Prostate gland (tissue), 2 donors: ENCODE measurements at regions not wholly inside any gene's neighbourhood (a gene's known extent, or its start where the extent isn't known, plus 50 kb on each side); places are given as distances from the start of the nearest gene placed in this dataset.

Source experiments
- DNase-seq: peaks from one replicate; pipeline ENCODE4 v3.0.0-alpha.2; 2019; ENCODE audit warnings: low spot score
- H3K27ac ChIP-seq, 2 donors: fragments of 200-600 bp; sonication (generic); 2 replicates each; pipeline ENCODE4 v1.5.1; 2017 to 2019
- H3K27me3 ChIP-seq: fragments of 200-600 bp; sonication (generic); replicated peaks from 2 replicates; pipeline ENCODE4 v1.5.1; 2019; ENCODE audit not compliant: insufficient read depth
- H3K36me3 ChIP-seq, 2 donors: fragments of 200-600 bp; sonication (generic); 1 replicate in 1 of 2; 2 replicates in 1 of 2; pipeline versions ENCODE4 v1.5.1 to v1.8.1; 2017 to 2019
- H3K4me1 ChIP-seq: fragments of 200-600 bp; sonication (generic); replicated peaks from 2 replicates; pipeline ENCODE4 v1.5.1; 2019
- H3K4me3 ChIP-seq, 2 donors: fragments of 200-600 bp; sonication (generic); 2 replicates each; pipeline ENCODE4 v1.5.1; 2017 to 2019
- H3K9me3 ChIP-seq: fragments of 200-600 bp; sonication (generic); 2 replicates; pipeline ENCODE4 v1.5.1; 2017
- CTCF ChIP-seq, 4 experiments: fragments of 200-600 bp in 2 of 4; fragments of 450-650 bp in 2 of 4; sonication (generic) in 2 of 4; IDR thresholded peaks; 1 replicate in 3 of 4; 2 replicates in 1 of 4; pipeline ENCODE4 v1.5.1; 2016 to 2019; ENCODE audit warnings: antibody characterized with exemption in 4 of 4, mild to moderate bottlenecking in 2 of 4, moderate library complexity in 2 of 4
- POLR2A ChIP-seq: fragments of 450-650 bp; IDR thresholded peaks from one replicate; pipeline ENCODE4 v1.6.1; 2016; ENCODE audit warnings: antibody characterized with exemption, mild to moderate bottlenecking
- POLR2AphosphoS5 ChIP-seq: sonication (generic); formaldehyde crosslinking; IDR thresholded peaks from one replicate; pipeline ENCODE4 v1.6.1; 2017; ENCODE audit warnings: antibody characterized with exemption
- WGBS: methylation state at CpG from one replicate; pipeline ENCODE4 v1.1.5; 2018; 5-methylcytosine and 5-hydroxymethylcytosine counted together
- intact Hi-C: fragments of 100-400 bp; cut with DNase I; formaldehyde crosslinking; loops from one replicate; pipeline ENCODE4 v1.14.2; 2022

- H3K9me3 ChIP-seq = no peaks in the 10 kb centered on the region
- 49% methylated on average over 3 of the region's 3 CpGs for WGBS
- intact Hi-C loops = no loop called here
These were observed 249.1 kb downstream of the FAT3 start for GRCh38 chr11:92473736-92474135.

GRCh38 chr11:92475316-92475715 lies 250.7 kb downstream of the FAT3 start:
- Histone ChIP-seq H3K27ac (no peak overlapping the region), H3K4me3 (no peak overlapping the region), H3K27me3 (no peaks in the 10 kb centered on the region), H3K9me3 (no peaks in the 10 kb centered on the region), H3K4me1 (no peaks in the 10 kb centered on the region), H3K36me3 (no peaks in the 10 kb centered on the region)
- no peak for DNase-seq
- intact Hi-C loops = no loop called here
- no peak for TF ChIP-seq POLR2AphosphoS5
- no peak for TF ChIP-seq POLR2A
- TF ChIP-seq CTCF (IDR thresholded peaks at IDR 0.05) = no peak

More at GRCh38 chr11:92473736-92474135, 249.1 kb downstream of the FAT3 start:
- DNase-seq = no peak
- Histone ChIP-seq H3K27me3 (no peaks in the 10 kb centered on the region), H3K4me1 (no peaks in the 10 kb centered on the region), H3K36me3 (no peaks in the 10 kb centered on the region), H3K4me3 (no peak overlapping the region), H3K27ac (no peak overlapping the region)
- TF ChIP-seq POLR2A (no peak), POLR2AphosphoS5 (no peak), CTCF (IDR thresholded peaks at IDR 0.05) (no peak)

- TF ChIP-seq CTCF (IDR thresholded peaks at IDR 0.05) (no peak), POLR2AphosphoS5 (no peak), POLR2A (no peak)
- Histone ChIP-seq H3K4me1 (no peaks in the 10 kb centered on the region), H3K27ac (no peak overlapping the region), H3K36me3 (no peaks in the 10 kb centered on the region), H3K27me3 (no peaks in the 10 kb centered on the region), H3K9me3 (no peaks in the 10 kb centered on the region), H3K4me3 (no peak overlapping the region)
- intact Hi-C loops = no loop called here
- WGBS = 71% methylated on average over 3 of the region's 3 CpGs
- no peak for DNase-seq
These were observed 251.2 kb downstream of the FAT3 start for GRCh38 chr11:92475819-92476218.

GRCh38 chr11:92477686-92478085 lies 253.1 kb downstream of the FAT3 start:
- no peaks in the 10 kb centered on the region for H3K9me3 ChIP-seq

More at GRCh38 chr11:92477686-92478085, 253.1 kb downstream of the FAT3 start:
- TF ChIP-seq CTCF (IDR thresholded peaks at IDR 0.05) = no peak
- no peak for TF ChIP-seq POLR2A
- no peak for TF ChIP-seq POLR2AphosphoS5
- 75% methylated on average over 3 of the region's 3 CpGs for WGBS
- intact Hi-C loops = no loop called here
- DNase-seq = no peak
- H3K4me1 ChIP-seq = no peaks in the 10 kb centered on the region
- H3K36me3 ChIP-seq = no peaks in the 10 kb centered on the region
- H3K27ac ChIP-seq = no peak overlapping the region
- no peaks in the 10 kb centered on the region for H3K27me3 ChIP-seq
- H3K4me3 ChIP-seq = no peak overlapping the region
